Stimulated activated CD4-positive, alpha-beta T cell treated with anti-CD3 and anti-CD28 coated beads, TNF-alpha, amount 100 ng/mL, for 48 hours (primary cell): ENCODE measurements at regions not wholly inside any gene's neighbourhood (a gene's known extent, or its start where the extent isn't known, plus 50 kb on each side); places are given as distances from the start of the nearest gene placed in this dataset.

Experiments
- DNase-seq, 3 donors: peaks; one replicate each; pipeline ENCODE4 v3.0.0-alpha.2; 2020; ENCODE audit warnings: low read depth in 3 of 3

- no peak for DNase-seq
Observed at GRCh38 chr10:4198216-4198615, 413.2 kb upstream of the KLF6 start.

- no peak for DNase-seq
Observed at GRCh38 chr10:4197676-4198075, 412.7 kb upstream of the KLF6 start.

- DNase-seq = no peak
Observed at GRCh38 chr10:4196771-4197390, 411.9 kb upstream of the KLF6 start.

GRCh38 chr10:4196183-4196582, 411.2 kb upstream of the KLF6 start:
- DNase-seq = no peak

GRCh38 chr10:4195213-4195612, 410.2 kb upstream of the KLF6 start:
- no peak for DNase-seq

- no peak for DNase-seq
Observed at GRCh38 chr10:4194231-4194630, 409.2 kb upstream of the KLF6 start.

GRCh38 chr10:4191894-4192293, 406.9 kb upstream of the KLF6 start:
- DNase-seq = no peak

- no peak for DNase-seq
Observed at GRCh38 chr10:4191354-4191753, 406.3 kb upstream of the KLF6 start.

GRCh38 chr10:4190876-4191275, 405.9 kb upstream of the KLF6 start:
- DNase-seq = no peak

- no peak for DNase-seq
Observed at GRCh38 chr10:4189281-4189680, 404.3 kb upstream of the KLF6 start.

GRCh38 chr10:4188406-4188805, 403.4 kb upstream of the KLF6 start:
- DNase-seq = no peak

- no peak for DNase-seq
Observed at GRCh38 chr10:4186849-4187540, 402.0 kb upstream of the KLF6 start.

GRCh38 chr10:4183761-4184261, 398.8 kb upstream of the KLF6 start:
- no peak for DNase-seq

- no peak for DNase-seq
Observed at GRCh38 chr10:4181621-4182049, 396.6 kb upstream of the KLF6 start.

GRCh38 chr10:4181081-4181480, 396.1 kb upstream of the KLF6 start:
- DNase-seq = no peak

GRCh38 chr10:4177791-4178190, 392.8 kb upstream of the KLF6 start:
- DNase-seq = no peak

GRCh38 chr10:4176500-4177281, 391.7 kb upstream of the KLF6 start:
- no peak for DNase-seq

GRCh38 chr10:4174197-4174596, 389.2 kb upstream of the KLF6 start:
- no peak for DNase-seq

GRCh38 chr10:4170633-4171314, 385.8 kb upstream of the KLF6 start:
- DNase-seq = no peak

GRCh38 chr10:4170181-4170580, 385.2 kb upstream of the KLF6 start:
- no peak for DNase-seq

- no peak for DNase-seq
Observed at GRCh38 chr10:4169448-4169847, 384.4 kb upstream of the KLF6 start.

- DNase-seq = no peak
Observed at GRCh38 chr10:4167216-4167615, 382.2 kb upstream of the KLF6 start.
